Fibroblast of lung (primary cell): ENCODE measurements at regions not wholly inside any gene's neighbourhood (a gene's known extent, or its start where the extent isn't known, plus 50 kb on each side); places are given as distances from the start of the nearest gene placed in this dataset.

ENCODE experiments used
- EZH2 ChIP-seq: IDR thresholded peaks from 2 replicates; pipeline ENCODE4 v1.5.1; 2012; ENCODE audit warnings: low read length, control low read depth, mild to moderate bottlenecking; ENCODE audit errors: missing control alignments
- TF ChIP-seq, protein P1 (sequence below), 2 donors: IDR thresholded peaks in 1 of 2; conservative IDR thresholded peaks in 1 of 2; 1 replicate in 1 of 2; 2 replicates in 1 of 2; pipeline ENCODE4 v1.5.1; 2011 to 2012; ENCODE audit warnings: low read length in 2 of 2, control low read depth in 1 of 2, inconsistent platforms in 1 of 2, low read depth in 1 of 2, mild to moderate bottlenecking in 1 of 2

DNA sequence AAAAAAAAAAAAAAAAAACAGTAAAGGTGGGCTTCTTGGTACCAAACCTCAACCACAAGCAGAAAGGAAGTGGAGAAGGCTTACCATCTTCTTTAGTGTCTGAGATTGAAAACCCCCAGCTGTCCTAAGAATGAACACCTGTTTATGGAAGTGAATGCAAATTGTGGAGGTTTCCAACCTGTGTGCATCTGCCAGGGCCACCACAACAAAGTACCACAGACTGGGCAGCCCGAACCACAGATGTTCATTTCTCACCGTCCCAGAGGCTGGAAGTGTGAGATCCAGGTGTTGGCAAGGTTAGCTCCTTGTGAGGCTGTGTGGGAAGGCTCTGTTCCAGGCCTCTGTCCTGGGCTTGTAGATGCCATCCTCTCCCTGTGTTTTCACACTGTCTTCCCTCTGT lies 348.7 kb downstream of the SETD4 start:
- TF ChIP-seq, protein P1, sequence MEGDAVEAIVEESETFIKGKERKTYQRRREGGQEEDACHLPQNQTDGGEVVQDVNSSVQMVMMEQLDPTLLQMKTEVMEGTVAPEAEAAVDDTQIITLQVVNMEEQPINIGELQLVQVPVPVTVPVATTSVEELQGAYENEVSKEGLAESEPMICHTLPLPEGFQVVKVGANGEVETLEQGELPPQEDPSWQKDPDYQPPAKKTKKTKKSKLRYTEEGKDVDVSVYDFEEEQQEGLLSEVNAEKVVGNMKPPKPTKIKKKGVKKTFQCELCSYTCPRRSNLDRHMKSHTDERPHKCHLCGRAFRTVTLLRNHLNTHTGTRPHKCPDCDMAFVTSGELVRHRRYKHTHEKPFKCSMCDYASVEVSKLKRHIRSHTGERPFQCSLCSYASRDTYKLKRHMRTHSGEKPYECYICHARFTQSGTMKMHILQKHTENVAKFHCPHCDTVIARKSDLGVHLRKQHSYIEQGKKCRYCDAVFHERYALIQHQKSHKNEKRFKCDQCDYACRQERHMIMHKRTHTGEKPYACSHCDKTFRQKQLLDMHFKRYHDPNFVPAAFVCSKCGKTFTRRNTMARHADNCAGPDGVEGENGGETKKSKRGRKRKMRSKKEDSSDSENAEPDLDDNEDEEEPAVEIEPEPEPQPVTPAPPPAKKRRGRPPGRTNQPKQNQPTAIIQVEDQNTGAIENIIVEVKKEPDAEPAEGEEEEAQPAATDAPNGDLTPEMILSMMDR (conservative IDR thresholded peaks at IDR 0.05 in 1 of 2, IDR thresholded peaks at IDR 0.05 in 1 of 2; ENCODE audit: low read depth in 1 of 2, low read length in 2 of 2): no peak
- TF ChIP-seq EZH2: no peak
